HG03378 (cell line): ENCODE measurements at regions not wholly inside any gene's neighbourhood (a gene's known extent, or its start where the extent isn't known, plus 50 kb on each side); places are given as distances from the start of the nearest gene placed in this dataset.

Experiments
- ATAC-seq: cut with Tn5 transposase; IDR thresholded peaks from one replicate; pipeline ENCODE4 v1.9.1; 2021; ENCODE audit warnings: mild to moderate bottlenecking, moderate library complexity; ENCODE audit not compliant: unreplicated experiment

GRCh38 chr11:128367573-128367972 lies 219.8 kb downstream of the ETS1 start:
- peak; percentile 78 for ATAC-seq

DNA sequence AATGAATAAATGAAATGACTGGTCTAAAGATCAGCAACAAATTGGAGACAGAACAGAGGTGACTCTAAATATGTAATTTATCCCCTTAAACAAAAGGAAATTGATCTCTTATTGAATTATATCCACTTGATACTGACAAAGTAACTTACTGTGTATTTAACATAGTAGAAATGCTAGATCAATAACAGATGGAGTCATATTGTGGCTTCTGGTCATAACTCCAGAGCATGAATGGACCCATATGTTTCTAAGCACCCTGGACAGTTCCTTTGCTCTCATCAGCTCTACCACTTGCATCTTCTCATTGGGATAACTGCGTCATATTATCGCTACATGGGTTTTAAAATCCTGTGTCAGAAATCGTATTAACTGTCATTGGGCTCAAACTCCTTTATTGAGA lies 222.3 kb downstream of the ETS1 start:
- ATAC-seq = no peak

GRCh38 chr11:128361451-128362020 lies 225.8 kb downstream of the ETS1 start:
- ATAC-seq = no peak

- ATAC-seq = no peak
Observed at GRCh38 chr11:128359515-128359914, 227.8 kb downstream of the ETS1 start.

DNA sequence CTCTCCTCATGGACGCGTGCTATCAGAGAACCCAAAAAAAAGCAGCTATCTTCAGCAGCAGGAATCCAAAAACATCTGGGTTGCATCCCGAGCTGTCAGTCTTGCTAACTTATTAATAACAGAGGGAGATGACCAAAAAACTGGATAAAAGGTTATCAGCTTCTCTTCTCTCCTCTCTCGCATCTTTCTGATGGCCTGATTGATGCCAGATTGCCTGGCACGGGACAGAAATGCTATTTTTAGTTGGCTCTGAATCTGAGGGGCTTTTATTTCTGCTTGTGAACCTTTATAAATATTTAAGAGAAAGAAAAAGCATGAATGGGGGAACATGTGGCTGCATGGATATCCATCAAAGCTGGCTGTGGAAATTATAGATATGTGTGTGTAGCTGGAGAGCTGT lies 230.3 kb downstream of the ETS1 start:
- no peak for ATAC-seq

GRCh38 chr11:128355558-128355957 lies 231.8 kb downstream of the ETS1 start:
- ATAC-seq = no peak

DNA sequence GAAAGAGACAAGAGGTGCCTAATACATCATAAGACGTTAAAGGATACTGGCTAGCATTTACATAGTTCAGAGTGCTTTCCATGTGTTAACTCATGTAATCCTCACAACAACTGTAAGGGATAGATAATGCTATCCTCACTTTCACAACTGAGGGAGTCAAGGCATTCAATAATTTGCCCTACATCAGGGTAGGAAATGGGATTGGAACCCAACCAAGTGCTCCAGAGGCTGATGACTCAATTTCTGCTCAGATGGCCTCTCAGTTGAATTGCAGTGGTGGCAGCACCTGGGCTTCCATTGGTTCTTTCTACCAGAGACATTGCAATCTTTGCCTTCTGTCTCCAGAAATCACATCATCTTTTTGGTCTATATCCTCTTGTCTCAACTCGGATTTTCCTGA lies 232.9 kb downstream of the ETS1 start:
- ATAC-seq = no peak

GRCh38 chr11:128351168-128351567 lies 236.2 kb downstream of the ETS1 start:
- ATAC-seq = no peak

DNA sequence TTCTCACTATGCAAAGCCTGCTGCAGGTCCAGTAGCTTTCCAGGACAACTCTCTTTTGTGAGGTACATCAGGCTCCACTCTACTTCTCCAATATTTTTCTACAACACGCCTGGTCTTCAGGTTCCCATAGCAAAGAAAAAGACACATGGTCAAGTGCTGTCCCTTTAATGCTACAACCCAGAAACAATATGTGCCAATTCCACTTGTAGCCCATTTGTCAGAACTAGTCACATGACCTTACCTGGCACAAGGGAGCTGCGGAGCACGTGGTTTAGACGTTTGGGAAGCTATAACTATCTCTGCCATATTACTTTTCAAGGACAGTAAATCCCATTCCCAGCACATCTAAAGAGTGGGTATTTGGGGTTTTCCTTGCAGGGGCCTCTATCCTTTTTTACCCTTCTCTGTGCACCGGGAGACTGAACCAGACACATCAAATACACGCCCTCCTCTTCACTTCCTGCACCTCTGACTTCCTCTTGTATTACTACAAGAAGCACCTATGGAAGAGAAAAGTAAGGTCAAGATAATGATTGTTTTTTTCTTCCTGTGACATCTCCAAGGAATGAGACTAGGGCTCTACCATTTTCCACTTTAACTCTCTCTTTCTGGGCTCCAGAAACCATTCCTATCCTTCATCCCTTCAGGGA lies 237.6 kb downstream of the ETS1 start:
- ATAC-seq = no peak

GRCh38 chr11:128346804-128347203 lies 240.6 kb downstream of the ETS1 start:
- no peak for ATAC-seq

GRCh38 chr11:128345316-128345715 lies 242.0 kb downstream of the ETS1 start:
- ATAC-seq = no peak

DNA sequence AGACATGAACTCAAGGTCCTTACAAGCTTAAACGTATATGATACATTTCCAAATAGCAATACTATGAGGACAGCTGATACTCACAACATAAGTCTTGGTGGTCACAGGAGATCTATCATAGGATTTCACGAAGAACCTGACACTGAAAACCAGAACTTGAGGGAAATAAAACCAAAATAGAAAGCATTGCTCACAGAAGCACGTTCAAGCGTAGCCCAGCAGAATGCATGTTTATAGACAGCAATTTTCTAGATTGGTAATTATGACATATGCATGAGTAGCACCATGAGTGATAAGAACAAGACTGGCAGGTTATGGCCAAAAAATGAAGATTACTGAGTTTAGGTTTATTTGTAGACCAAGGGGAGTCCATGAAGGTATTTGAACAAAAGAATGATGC lies 243.5 kb downstream of the ETS1 start:
- no peak for ATAC-seq

GRCh38 chr11:128343135-128343514 lies 244.2 kb downstream of the ETS1 start:
- peak; percentile 22 for ATAC-seq

DNA sequence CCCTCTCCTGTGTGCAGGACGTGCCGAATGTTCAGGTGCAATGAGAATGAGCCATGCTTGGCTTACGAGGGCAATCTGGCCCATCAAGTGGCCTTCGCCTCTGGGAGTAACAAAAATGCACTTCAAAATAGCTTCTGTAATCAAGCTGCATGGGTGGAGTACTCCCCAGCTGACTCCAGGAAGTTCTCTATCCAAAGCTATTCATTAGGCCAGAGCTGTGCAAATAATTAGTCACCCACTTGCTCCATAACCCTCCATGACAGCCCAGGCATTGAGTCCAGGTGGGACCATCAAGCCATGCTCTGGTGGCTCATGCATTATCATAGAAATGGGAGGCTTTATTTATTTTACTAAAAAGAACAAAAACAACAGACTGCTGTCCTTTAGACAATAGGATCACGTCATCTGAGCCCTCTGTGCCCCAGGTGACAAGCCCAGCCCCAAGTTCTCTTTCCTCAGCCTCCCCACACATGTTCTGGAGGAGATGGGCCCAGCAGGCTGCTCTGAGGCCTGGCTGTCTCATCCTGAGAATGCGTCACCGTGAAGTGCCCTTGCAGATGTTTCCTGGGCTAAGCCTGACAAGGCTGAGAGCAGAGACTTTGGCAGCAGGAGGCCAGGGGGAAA lies 244.7 kb downstream of the ETS1 start:
- peak; percentile 86 for ATAC-seq

- ATAC-seq = no peak
Observed at GRCh38 chr11:128341280-128342248, 245.8 kb downstream of the ETS1 start.

DNA sequence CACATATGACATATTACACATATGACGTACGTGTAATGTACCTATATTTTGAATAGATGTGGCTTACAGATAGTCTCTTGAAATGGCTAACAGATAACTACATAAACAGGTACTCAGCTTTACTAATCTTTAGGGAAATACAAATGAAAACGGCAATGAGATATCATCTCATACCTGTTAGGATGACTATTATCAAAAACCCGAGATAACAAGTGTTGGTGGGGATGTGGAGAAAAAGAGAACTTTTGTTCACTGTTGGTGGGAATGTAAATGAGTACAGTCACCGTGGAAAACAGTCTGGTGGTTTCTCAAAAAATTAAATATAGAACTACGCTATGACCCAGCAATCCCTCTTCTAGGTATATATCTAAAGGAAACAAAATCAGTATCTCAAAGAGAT lies 247.6 kb downstream of the ETS1 start:
- no peak for ATAC-seq

GRCh38 chr11:128338811-128339210 lies 248.5 kb downstream of the ETS1 start:
- ATAC-seq = no peak

GRCh38 chr11:128336203-128336602 lies 251.2 kb downstream of the ETS1 start:
- no peak for ATAC-seq

- no peak for ATAC-seq
Observed at GRCh38 chr11:128335729-128336128, 251.6 kb downstream of the ETS1 start.

- no peak for ATAC-seq
Observed at GRCh38 chr11:128334311-128335044, 252.9 kb downstream of the ETS1 start.

- no peak for ATAC-seq
Observed at GRCh38 chr11:128331317-128331716, 256.0 kb downstream of the ETS1 start.
